ENCODE measurements at regions not wholly inside any gene's neighbourhood (a gene's known extent, or its start where the extent isn't known, plus 50 kb on each side); places are given as distances from the start of the nearest gene placed in this dataset.

DNA sequence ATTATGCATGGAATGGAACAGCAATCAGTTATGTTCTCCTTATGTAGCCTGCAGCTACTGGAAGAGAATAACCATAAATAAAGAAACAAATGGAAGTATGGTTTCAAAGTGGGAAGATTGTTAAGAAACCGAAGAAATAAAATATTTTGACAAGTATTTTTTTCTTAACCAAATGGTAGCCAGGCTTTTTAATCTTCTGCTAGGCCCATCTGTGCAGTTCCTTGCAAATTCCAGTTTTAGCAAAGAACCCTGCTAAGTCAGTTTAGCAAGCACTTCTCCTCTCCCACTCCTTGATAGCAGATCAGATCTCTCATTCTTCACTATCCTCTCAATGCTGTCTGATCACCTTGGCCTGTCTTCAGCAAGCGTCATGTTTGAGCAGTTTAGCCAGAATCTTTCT is 111.1 kb upstream of the PRDM9 start:
- TF ChIP-seq, protein P1, sequence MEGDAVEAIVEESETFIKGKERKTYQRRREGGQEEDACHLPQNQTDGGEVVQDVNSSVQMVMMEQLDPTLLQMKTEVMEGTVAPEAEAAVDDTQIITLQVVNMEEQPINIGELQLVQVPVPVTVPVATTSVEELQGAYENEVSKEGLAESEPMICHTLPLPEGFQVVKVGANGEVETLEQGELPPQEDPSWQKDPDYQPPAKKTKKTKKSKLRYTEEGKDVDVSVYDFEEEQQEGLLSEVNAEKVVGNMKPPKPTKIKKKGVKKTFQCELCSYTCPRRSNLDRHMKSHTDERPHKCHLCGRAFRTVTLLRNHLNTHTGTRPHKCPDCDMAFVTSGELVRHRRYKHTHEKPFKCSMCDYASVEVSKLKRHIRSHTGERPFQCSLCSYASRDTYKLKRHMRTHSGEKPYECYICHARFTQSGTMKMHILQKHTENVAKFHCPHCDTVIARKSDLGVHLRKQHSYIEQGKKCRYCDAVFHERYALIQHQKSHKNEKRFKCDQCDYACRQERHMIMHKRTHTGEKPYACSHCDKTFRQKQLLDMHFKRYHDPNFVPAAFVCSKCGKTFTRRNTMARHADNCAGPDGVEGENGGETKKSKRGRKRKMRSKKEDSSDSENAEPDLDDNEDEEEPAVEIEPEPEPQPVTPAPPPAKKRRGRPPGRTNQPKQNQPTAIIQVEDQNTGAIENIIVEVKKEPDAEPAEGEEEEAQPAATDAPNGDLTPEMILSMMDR (conservative IDR thresholded peaks at IDR 0.05; ENCODE audit: low read depth, low read length): no peak
- TF ChIP-seq EZH2 (IDR thresholded peaks at IDR 0.05; ENCODE audit: borderline replicate concordance, low read depth, low read length, poor library complexity, severe bottlenecking): no peak
